HEK293 (cell line): ENCODE measurements at regions not wholly inside any gene's neighbourhood (a gene's known extent, or its start where the extent isn't known, plus 50 kb on each side); places are given as distances from the start of the nearest gene placed in this dataset.

Experiments
- CTCF ChIA-PET: fragments of 350-600 bp; formaldehyde crosslinking; extraction: SDS; loops from one replicate; lab custom pipeline; 2021; ENCODE audit warnings: antibody characterized with exemption; lab: Yijun Ruan, JAX
- POLR2A ChIA-PET: fragments of 300-600 bp; formaldehyde crosslinking; extraction: SDS; loops from one replicate; lab custom pipeline; 2020; ENCODE audit warnings: antibody characterized with exemption, inconsistent platforms; lab: Yijun Ruan, JAX
- H3K27ac ChIP-seq: fragments of 200-500 bp; sonication (Bioruptor generic); 2 replicates; pipeline ENCODE4 v1.5.1; 2014; ENCODE audit warnings: low read depth, low read length, control low read depth, inconsistent platforms; ENCODE audit errors: extremely low read depth
- H3K36me3 ChIP-seq, 2 experiments: fragments of 200-500 bp in 1 of 2; sonication (Bioruptor generic) in 1 of 2; 1 replicate in 1 of 2; 2 replicates in 1 of 2; pipeline ENCODE4 v1.5.1; 2014 to 2017; ENCODE audit warnings: inconsistent platforms in 2 of 2, low read length in 2 of 2; ENCODE audit not compliant: control insufficient read depth in 2 of 2, insufficient read depth in 1 of 2
- H3K4me1 ChIP-seq: fragments of 200-500 bp; sonication (Bioruptor generic); 2 replicates; pipeline ENCODE4 v1.5.1; 2014; ENCODE audit warnings: mild to moderate bottlenecking, low read length, inconsistent platforms; ENCODE audit not compliant: control insufficient read depth, insufficient read depth
- H3K4me3 ChIP-seq: 2 replicates; pipeline ENCODE4 v1.5.1; 2011; ENCODE audit warnings: low read depth, mild to moderate bottlenecking, control low read depth, low read length, moderate library complexity
- H3K9me3 ChIP-seq: fragments of 200-500 bp; sonication (Bioruptor generic); 2 replicates; pipeline ENCODE4 v1.5.1; 2014; ENCODE audit warnings: low read depth, low read length, inconsistent platforms; ENCODE audit not compliant: control insufficient read depth, insufficient read depth
- HOXC10 ChIP-seq: sonication (generic); formaldehyde crosslinking; IDR thresholded peaks from 2 replicates; pipeline ENCODE4 v1.8.1; 2023; ENCODE audit warnings: mild to moderate bottlenecking, missing genetic modification reagents
- KLF10 ChIP-seq: fragments of 450-650 bp; IDR thresholded peaks from 2 replicates; pipeline ENCODE4 v1.5.1; 2018; ENCODE audit warnings: missing biosample characterization, mild to moderate bottlenecking, missing genetic modification characterization
- KLF7 ChIP-seq: fragments of 450-650 bp; formaldehyde crosslinking; IDR thresholded peaks from 2 replicates; pipeline ENCODE4 v1.5.1; 2016; ENCODE audit warnings: missing biosample characterization, missing genetic modification characterization, borderline replicate concordance
- TCF7L2 ChIP-seq: IDR thresholded peaks from 2 replicates; pipeline ENCODE4 v1.6.1; 2011; ENCODE audit warnings: low read depth, mild to moderate bottlenecking, inconsistent platforms, low read length, moderate library complexity, borderline replicate concordance
- WT1 ChIP-seq: fragments of 450-650 bp; formaldehyde crosslinking; IDR thresholded peaks from 2 replicates; pipeline ENCODE4 v1.5.1; 2016; ENCODE audit warnings: missing biosample characterization, missing genetic modification characterization
- YY1 ChIP-seq: fragments of 450-650 bp; formaldehyde crosslinking; IDR thresholded peaks from 2 replicates; pipeline ENCODE4 v1.5.1; 2018; ENCODE audit warnings: missing biosample characterization, missing genetic modification characterization
- ZBTB21 ChIP-seq: fragments of 450-650 bp; formaldehyde crosslinking; IDR thresholded peaks from 2 replicates; pipeline ENCODE4 v1.5.1; 2017; ENCODE audit warnings: missing biosample characterization, missing genetic modification characterization
- ZNF112 ChIP-seq: fragments of 450-650 bp; formaldehyde crosslinking; IDR thresholded peaks from 2 replicates; pipeline ENCODE4 v1.5.0; 2017; ENCODE audit warnings: missing biosample characterization, missing genetic modification characterization
- ZNF157 ChIP-seq: fragments of 450-650 bp; formaldehyde crosslinking; IDR thresholded peaks from 2 replicates; pipeline ENCODE4 v1.5.1; 2016; ENCODE audit warnings: missing biosample characterization, missing genetic modification characterization
- ZNF248 ChIP-seq: fragments of 450-650 bp; formaldehyde crosslinking; IDR thresholded peaks from 2 replicates; pipeline ENCODE4 v1.5.1; 2017; ENCODE audit warnings: missing biosample characterization, missing genetic modification characterization
- ZNF311 ChIP-seq: fragments of 450-650 bp; formaldehyde crosslinking; IDR thresholded peaks from 2 replicates; pipeline ENCODE4 v1.5.1; 2017; ENCODE audit warnings: missing biosample characterization, missing genetic modification characterization, borderline replicate concordance
- ZNF335 ChIP-seq: fragments of 450-650 bp; formaldehyde crosslinking; conservative IDR thresholded peaks from 2 replicates; pipeline ENCODE4 v1.5.1; 2016; ENCODE audit warnings: missing biosample characterization, missing genetic modification characterization
- ZNF37A ChIP-seq: fragments of 450-650 bp; IDR thresholded peaks from 2 replicates; pipeline ENCODE4 v1.5.1; 2018; ENCODE audit warnings: missing biosample characterization, missing genetic modification characterization
- ZNF391 ChIP-seq: fragments of 450-650 bp; formaldehyde crosslinking; IDR thresholded peaks from 2 replicates; pipeline ENCODE4 v1.5.1; 2016; ENCODE audit warnings: low read depth, missing biosample characterization, missing genetic modification characterization, borderline replicate concordance
- ZNF404 ChIP-seq: fragments of 450-650 bp; formaldehyde crosslinking; IDR thresholded peaks from 2 replicates; pipeline ENCODE4 v1.5.1; 2017; ENCODE audit warnings: missing biosample characterization, missing genetic modification characterization
- ZNF423 ChIP-seq: fragments of 450-650 bp; formaldehyde crosslinking; IDR thresholded peaks from 2 replicates; pipeline ENCODE4 v1.5.1; 2016; ENCODE audit warnings: missing biosample characterization, missing genetic modification characterization
- ZNF426 ChIP-seq: fragments of 450-650 bp; formaldehyde crosslinking; IDR thresholded peaks from 2 replicates; pipeline ENCODE4 v1.5.1; 2017; ENCODE audit warnings: missing biosample characterization, missing genetic modification characterization, mild to moderate bottlenecking, inconsistent platforms, moderate library complexity
- ZNF501 ChIP-seq: fragments of 450-650 bp; formaldehyde crosslinking; IDR thresholded peaks from 2 replicates; pipeline ENCODE4 v1.5.1; 2016; ENCODE audit warnings: missing biosample characterization, missing genetic modification characterization
- ZNF548 ChIP-seq: fragments of 450-650 bp; formaldehyde crosslinking; IDR thresholded peaks from 2 replicates; pipeline ENCODE4 v1.5.1; 2016; ENCODE audit warnings: missing biosample characterization, missing genetic modification characterization
- ZNF701 ChIP-seq: fragments of 450-650 bp; formaldehyde crosslinking; IDR thresholded peaks from 2 replicates; pipeline ENCODE4 v1.5.1; 2016; ENCODE audit warnings: missing biosample characterization, missing genetic modification characterization
- ZNF76 ChIP-seq: fragments of 450-650 bp; formaldehyde crosslinking; IDR thresholded peaks from 2 replicates; pipeline ENCODE4; 2016; ENCODE audit warnings: low read depth, missing biosample characterization, missing genetic modification characterization, borderline replicate concordance
- ZNF792 ChIP-seq: fragments of 450-650 bp; formaldehyde crosslinking; IDR thresholded peaks from 2 replicates; pipeline ENCODE4 v1.5.1; 2016; ENCODE audit warnings: missing biosample characterization, missing genetic modification characterization
- ZSCAN30 ChIP-seq: fragments of 450-650 bp; IDR thresholded peaks from 2 replicates; pipeline ENCODE4 v1.5.1; 2018; ENCODE audit warnings: missing biosample characterization, mild to moderate bottlenecking, missing genetic modification characterization, moderate library complexity
- TF ChIP-seq, protein P1 (sequence below): fragments of 450-650 bp; formaldehyde crosslinking; IDR thresholded peaks from 2 replicates; pipeline ENCODE4 v1.5.1; 2016; ENCODE audit warnings: missing biosample characterization, missing genetic modification characterization
- TF ChIP-seq, protein P2 (sequence below): fragments of 450-650 bp; formaldehyde crosslinking; IDR thresholded peaks from 2 replicates; pipeline ENCODE4 v1.5.1; 2017; ENCODE audit warnings: missing biosample characterization, missing genetic modification characterization
- TF ChIP-seq, protein P3 (sequence below): fragments of 450-650 bp; formaldehyde crosslinking; IDR thresholded peaks from 2 replicates; pipeline ENCODE4 v1.5.1; 2016; ENCODE audit warnings: missing biosample characterization, missing genetic modification characterization
- TF ChIP-seq, protein P4 (sequence below): fragments of 450-650 bp; formaldehyde crosslinking; IDR thresholded peaks from 2 replicates; pipeline ENCODE4 v1.5.1; 2016; ENCODE audit warnings: missing biosample characterization, missing genetic modification characterization, borderline replicate concordance
- TF ChIP-seq, protein P5 (sequence below): fragments of 450-650 bp; formaldehyde crosslinking; IDR thresholded peaks from 2 replicates; pipeline ENCODE4 v1.5.1; 2016; ENCODE audit warnings: missing biosample characterization, missing genetic modification characterization

DNA sequence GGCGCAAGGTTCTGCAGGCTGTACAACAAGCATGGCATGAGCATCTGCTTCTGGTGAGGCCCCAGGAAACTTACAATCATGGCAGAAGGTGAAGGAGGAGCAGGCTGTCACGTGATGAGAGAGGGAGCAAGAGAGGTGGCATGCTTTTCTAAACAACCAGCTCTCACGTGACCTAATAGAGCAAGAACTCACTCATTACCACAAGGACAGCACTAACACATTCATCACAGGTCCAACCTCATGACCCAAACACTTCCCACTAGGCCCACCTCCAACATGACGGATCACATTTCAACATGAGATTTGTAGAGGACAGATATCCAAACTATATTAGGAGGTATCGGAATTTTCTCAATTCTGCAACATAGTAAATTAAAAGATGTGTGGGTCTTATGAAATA lies 108.8 kb upstream of the DLX2 start:
- CTCF ChIA-PET: interaction anchor here (0.7 kb wide), 1 partner anchor 161 kb away, joined by 3 read pairs; no protein-coding TSS in a partner anchor
- H3K9me3 ChIP-seq: no peaks in the 10 kb centered on the region
- no peaks in the 10 kb centered on the region; the same call in 1 of the 2 replicates for H3K4me1 ChIP-seq
- H3K36me3 ChIP-seq: no peaks in the 10 kb centered on the region
- TF ChIP-seq ZNF37A: no peak
- TF ChIP-seq ZNF426 (tag by site-specific recombination): no peak
- TF ChIP-seq, protein P1, sequence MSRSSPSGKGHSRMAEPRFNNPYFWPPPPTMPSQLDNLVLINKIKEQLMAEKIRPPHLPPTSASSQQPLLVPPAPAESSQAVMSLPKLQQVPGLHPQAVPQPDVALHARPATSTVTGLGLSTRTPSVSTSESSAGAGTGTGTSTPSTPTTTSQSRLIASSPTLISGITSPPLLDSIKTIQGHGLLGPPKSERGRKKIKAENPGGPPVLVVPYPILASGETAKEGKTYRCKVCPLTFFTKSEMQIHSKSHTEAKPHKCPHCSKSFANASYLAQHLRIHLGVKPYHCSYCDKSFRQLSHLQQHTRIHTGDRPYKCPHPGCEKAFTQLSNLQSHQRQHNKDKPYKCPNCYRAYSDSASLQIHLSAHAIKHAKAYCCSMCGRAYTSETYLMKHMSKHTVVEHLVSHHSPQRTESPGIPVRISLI (tag by site-specific recombination): no peak
- no peak for TF ChIP-seq ZNF157 (tag by site-specific recombination)
- TF ChIP-seq KLF10 (tag by site-specific recombination): no peak
- TF ChIP-seq ZNF501 (tag by site-specific recombination): no peak
- no peak for TF ChIP-seq ZNF548 (tag by site-specific recombination)
- TF ChIP-seq ZNF311: no peak
- no peak for TF ChIP-seq ZNF792 (tag by site-specific recombination)
- TF ChIP-seq, protein P2, sequence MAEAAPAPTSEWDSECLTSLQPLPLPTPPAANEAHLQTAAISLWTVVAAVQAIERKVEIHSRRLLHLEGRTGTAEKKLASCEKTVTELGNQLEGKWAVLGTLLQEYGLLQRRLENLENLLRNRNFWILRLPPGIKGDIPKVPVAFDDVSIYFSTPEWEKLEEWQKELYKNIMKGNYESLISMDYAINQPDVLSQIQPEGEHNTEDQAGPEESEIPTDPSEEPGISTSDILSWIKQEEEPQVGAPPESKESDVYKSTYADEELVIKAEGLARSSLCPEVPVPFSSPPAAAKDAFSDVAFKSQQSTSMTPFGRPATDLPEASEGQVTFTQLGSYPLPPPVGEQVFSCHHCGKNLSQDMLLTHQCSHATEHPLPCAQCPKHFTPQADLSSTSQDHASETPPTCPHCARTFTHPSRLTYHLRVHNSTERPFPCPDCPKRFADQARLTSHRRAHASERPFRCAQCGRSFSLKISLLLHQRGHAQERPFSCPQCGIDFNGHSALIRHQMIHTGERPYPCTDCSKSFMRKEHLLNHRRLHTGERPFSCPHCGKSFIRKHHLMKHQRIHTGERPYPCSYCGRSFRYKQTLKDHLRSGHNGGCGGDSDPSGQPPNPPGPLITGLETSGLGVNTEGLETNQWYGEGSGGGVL (tag by site-specific recombination): no peak
- no peak for TF ChIP-seq ZNF335 (tag by site-specific recombination)
- no peak for TF ChIP-seq YY1 (tag by site-specific recombination)
- no peak for TF ChIP-seq ZNF701 (tag by site-specific recombination)
- TF ChIP-seq TCF7L2: no peak
- TF ChIP-seq ZNF112 (tag by site-specific recombination): no peak
- no peak for TF ChIP-seq HOXC10 (CRISPR knock-in tag)
- TF ChIP-seq WT1 (tag by site-specific recombination): no peak
- TF ChIP-seq ZNF391: no peak
- TF ChIP-seq, protein P3, sequence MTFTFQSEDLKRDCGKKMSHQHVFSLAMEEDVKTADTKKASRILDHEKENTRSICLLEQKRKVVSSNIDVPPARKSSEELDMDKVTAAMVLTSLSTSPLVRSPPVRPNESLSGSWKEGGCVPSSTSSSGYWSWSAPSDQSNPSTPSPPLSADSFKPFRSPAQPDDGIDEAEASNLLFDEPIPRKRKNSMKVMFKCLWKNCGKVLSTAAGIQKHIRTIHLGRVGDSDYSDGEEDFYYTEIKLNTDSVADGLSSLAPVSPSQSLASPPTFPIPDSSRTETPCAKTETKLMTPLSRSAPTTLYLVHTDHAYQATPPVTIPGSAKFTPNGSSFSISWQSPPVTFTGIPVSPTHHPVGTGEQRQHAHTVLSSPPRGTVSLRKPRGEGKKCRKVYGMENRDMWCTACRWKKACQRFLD (tag by site-specific recombination): no peak
- H3K4me3 ChIP-seq: no peak overlapping the region
- POLR2A ChIA-PET: no interaction called here
- no peak overlapping the region for H3K27ac ChIP-seq

DNA sequence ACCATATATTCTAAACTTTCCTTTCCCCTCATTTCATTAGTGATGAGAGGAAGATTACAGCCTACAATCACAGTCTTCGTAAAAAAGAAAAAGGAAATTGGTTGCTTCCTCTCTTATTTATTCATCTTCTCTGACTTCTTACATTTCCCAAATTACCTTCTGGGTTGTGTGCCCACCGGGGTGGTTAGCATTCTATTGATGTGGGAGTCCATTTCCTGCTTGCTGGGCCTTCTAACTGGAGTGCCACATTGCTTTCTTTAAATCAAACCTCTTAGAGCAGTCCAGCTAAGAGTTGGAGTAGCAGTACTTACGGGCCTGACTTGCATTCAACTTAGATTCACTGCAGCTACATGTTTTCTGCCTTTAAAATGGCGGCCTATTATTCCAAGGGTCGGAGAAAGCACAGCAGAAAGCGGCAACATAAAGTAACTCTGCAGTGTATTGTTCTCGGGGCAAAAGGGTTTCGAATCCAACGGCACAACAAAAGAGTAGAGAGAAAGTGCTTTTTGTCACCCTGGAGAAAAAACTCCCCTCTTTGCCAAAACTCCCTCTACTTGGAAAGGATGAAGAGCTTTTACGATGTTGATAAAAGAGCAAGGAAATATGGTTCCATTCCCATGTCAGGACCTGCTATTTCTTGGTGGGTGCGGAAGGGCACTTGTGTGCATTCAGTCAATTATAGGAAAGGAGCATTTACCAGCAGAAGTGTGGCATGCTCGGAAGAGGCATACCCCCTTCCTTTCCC lies 110.6 kb upstream of the DLX2 start:
- CTCF ChIA-PET: interaction anchor here (0.6 kb wide), 1 partner anchor 403 kb away, joined by 3 read pairs; no protein-coding TSS in a partner anchor
- H3K9me3 ChIP-seq: no peaks in the 10 kb centered on the region
- H3K4me3 ChIP-seq: no peak overlapping the region
- POLR2A ChIA-PET: no interaction called here
- no peak overlapping the region for H3K27ac ChIP-seq
- no peaks in the 10 kb centered on the region for H3K36me3 ChIP-seq
- no peaks in the 10 kb centered on the region; the same call in 1 of the 2 replicates for H3K4me1 ChIP-seq
- TF ChIP-seq KLF7 (tag by site-specific recombination) (no peak), ZNF248 (no peak), ZNF404 (tag by site-specific recombination) (no peak), ZBTB21 (tag by site-specific recombination) (no peak), ZSCAN30 (tag by site-specific recombination) (no peak), ZNF76 (no peak), ZNF423 (tag by site-specific recombination) (no peak), ZNF792 (tag by site-specific recombination) (no peak)
- TF ChIP-seq, protein P4, sequence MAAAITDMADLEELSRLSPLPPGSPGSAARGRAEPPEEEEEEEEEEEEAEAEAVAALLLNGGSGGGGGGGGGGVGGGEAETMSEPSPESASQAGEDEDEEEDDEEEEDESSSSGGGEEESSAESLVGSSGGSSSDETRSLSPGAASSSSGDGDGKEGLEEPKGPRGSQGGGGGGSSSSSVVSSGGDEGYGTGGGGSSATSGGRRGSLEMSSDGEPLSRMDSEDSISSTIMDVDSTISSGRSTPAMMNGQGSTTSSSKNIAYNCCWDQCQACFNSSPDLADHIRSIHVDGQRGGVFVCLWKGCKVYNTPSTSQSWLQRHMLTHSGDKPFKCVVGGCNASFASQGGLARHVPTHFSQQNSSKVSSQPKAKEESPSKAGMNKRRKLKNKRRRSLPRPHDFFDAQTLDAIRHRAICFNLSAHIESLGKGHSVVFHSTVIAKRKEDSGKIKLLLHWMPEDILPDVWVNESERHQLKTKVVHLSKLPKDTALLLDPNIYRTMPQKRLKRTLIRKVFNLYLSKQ: no peak
- TF ChIP-seq, protein P5, sequence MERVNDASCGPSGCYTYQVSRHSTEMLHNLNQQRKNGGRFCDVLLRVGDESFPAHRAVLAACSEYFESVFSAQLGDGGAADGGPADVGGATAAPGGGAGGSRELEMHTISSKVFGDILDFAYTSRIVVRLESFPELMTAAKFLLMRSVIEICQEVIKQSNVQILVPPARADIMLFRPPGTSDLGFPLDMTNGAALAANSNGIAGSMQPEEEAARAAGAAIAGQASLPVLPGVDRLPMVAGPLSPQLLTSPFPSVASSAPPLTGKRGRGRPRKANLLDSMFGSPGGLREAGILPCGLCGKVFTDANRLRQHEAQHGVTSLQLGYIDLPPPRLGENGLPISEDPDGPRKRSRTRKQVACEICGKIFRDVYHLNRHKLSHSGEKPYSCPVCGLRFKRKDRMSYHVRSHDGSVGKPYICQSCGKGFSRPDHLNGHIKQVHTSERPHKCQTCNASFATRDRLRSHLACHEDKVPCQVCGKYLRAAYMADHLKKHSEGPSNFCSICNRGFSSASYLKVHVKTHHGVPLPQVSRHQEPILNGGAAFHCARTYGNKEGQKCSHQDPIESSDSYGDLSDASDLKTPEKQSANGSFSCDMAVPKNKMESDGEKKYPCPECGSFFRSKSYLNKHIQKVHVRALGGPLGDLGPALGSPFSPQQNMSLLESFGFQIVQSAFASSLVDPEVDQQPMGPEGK (tag by site-specific recombination): no peak
